HG03064 (cell line): ENCODE measurements at regions not wholly inside any gene's neighbourhood (a gene's known extent, or its start where the extent isn't known, plus 50 kb on each side); places are given as distances from the start of the nearest gene placed in this dataset.

ENCODE experiments used
- ATAC-seq: cut with Tn5 transposase; IDR thresholded peaks from one replicate; pipeline ENCODE4 v1.9.1; 2021; ENCODE audit warnings: low read depth; ENCODE audit not compliant: unreplicated experiment

DNA sequence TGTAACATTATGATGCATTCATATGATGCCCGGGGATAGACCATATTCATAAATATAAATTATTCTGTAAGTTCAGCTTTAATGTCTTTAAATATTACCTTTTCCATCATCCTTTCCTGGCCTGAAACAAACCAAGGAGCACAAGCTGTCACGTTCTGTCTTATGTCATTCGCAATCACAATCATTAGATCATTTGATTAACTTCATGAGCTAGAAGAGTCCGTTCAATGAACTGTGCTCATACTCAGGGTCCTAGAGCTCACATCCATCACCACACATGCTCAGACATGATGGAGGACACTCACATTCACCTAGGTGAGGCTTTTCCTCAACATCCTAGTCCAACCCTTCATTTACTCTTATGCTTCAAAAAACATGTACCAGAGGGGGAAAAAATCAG lies 599.0 kb upstream of the ID2 start:
- no peak for ATAC-seq

DNA sequence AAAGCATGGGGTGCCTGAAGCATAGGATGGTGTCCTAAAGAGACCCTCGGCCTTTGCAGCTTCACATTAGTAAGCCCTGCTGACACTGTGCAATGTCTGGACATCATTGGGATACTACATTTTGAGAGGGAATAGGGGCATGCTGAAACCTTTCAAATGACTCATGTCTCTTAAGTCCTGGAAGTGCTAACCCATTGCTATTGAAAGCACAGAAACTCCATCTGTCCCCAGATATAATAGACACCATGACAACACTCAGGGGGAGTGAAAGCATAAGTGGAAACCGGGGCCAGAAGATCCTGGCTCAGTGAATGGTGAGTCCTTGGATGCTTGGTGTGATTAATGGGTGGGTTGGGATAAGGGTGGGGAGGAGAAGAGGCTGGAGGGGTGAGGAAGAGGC lies 595.5 kb upstream of the ID2 start:
- no peak for ATAC-seq

DNA sequence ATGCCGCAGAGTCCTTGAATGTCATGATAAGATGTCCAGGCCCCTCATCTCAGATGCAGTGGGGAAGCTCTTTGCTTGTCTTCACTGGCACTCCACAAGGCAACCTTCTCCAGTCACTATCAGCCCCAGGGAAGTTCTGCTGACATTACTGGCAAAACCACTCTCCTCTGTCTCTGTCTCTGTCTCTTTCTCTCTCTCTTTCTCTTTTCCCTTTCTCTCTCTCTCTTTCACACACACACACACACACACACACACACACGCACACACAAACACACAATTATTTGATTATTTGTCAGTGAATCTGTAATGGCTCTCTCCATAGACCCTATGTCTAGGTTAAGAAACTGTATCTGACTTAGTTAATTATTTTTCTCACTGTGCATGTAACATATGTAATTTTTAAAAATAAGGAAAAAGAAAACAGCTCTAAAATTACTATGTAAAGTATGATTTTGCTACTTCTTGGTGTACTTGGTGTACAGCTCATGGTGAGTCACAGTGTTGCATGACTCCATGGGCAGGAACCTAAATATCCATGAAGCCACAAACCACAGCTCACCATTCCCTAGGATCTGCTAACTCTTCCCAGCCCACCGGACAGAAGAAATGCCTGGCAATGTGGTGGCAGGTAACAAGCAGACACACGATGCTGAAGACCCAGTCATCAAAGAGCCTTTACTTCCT lies 594.9 kb upstream of the ID2 start:
- no peak for ATAC-seq

DNA sequence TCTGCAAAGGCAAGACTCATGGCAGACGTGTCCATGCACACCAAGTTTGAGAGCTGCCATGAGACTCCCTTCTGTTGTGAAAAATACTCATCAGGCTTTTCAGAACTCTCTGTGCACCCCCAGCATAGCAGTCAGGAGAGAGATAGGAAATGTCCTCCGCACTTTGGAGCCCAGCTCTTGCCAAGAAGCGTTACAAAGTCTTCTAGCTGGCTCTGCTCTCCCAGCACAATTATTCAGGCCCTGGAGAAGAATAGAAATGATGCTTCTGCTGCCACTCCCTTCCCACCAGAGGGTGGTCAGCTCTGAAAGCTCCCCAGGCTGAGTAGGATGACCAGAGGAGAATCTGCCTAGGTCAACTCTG lies 594.4 kb upstream of the ID2 start:
- ATAC-seq = no peak

DNA sequence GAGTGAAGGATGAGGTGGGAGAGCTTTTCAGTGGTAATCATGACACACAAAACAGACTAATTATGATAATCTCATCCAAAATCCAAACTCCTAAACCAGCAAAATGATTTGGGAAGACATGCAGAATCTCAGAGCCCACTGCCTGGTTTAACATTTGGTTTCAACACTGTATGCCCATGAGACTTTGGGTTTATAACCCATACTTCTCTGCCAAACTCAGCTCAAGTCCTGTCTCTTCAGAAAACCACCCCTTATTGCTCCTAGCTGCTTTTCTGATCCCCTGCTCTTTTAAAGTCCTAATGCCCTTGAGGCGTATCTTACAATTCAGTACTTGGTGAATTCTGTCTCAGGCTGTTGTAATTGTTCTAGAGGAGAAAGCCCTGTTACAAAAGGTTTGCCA lies 593.0 kb upstream of the ID2 start:
- ATAC-seq = no peak

DNA sequence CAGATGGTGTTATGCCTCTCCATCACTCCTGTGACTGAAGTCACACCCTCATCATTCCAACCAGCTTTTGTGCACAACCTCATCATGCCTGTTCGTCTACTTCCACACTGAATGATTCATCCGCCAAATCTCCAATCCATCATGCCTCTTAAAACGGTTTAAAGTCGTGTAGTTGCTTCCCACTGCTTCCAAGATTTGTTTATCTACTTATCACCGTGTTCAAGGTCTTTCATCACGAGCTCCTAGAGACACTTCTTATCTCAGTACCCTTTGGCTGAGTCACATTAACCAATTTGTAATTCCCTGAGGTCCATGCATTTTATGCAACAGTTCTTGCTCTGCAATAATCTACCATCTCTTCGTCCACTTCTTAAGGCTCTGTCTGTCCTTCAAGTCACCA lies 592.3 kb upstream of the ID2 start:
- ATAC-seq = no peak

DNA sequence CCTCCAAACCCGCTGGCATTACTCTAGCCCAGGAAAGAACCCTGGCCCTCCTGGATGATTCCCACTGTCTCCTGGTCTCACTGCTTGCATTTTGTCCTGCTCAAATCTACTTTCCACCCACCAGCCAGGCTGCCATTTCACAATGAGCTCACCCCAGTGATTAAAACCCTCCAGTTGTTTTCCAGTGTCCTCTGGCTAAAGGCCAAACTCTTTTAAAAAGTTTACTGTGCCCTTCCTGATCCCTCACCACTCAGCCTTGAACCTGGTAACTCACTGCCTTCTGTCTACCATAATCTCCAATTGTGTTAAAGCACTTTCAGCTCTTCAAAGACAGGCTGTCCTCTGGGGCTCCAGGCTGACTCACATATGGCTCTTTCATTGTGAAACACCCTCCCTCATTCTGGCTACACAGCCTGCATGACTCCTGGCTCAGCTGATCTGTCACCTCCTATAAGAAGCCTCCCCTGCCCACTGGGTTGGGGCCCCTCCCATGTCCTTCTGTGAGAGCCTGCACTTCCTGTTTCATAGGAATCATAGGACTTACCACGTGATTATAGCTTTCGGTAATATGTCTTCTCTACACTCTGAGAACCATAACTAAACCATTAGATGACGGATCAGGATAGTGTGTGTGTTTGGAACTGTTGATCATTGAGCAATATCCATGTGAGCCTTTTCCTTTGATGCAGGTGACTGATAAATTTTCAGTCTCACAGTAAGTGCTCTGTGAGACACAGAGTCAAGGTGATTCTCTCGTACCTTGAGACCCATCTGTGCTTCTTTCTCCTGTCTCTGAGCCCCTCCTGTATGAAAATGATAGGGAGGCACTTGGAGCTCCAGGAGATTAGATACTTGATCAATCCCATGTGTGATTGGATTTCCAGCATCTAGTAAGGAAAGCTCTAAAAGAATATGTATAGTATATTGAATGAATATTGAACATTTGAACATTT lies 590.8 kb upstream of the ID2 start:
- no peak for ATAC-seq

DNA sequence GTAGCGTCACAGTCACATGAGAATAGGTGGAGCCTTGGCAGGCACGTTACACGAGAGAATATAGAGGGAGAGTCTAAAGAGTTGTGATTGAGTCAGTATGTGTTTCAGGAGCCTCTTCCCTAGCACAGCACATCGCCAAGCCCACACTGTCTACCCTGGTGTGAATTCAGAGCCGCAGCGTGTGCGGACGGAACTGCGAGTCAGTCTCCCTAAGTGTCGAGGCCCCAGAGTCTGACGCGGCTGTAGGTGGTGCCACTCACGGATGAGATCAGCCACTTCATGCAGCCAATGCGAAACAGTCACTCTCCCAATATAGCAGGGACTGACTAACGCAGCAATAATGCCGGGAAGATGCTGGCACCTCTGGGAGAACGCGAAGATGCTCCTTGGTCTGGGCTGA lies 587.3 kb upstream of the ID2 start:
- no peak for ATAC-seq

DNA sequence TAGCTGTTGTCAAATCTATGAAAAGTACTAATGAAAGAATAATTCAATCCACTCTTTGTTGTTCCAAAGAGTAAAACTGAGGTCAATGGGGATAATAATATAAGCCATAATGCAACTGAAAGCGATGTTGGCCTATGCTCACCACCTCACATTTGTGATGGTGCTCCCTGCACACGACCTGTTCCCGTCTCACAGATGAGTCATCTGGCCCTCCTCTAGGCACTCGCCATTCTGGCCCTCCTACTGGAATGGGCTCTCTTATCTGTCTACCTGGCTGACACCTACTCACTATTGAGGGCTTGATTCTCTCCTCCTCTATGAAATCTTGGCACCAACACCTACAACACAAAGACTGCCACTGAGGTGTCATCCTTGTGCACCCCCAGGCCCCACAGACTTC lies 585.9 kb upstream of the ID2 start:
- ATAC-seq = no peak

DNA sequence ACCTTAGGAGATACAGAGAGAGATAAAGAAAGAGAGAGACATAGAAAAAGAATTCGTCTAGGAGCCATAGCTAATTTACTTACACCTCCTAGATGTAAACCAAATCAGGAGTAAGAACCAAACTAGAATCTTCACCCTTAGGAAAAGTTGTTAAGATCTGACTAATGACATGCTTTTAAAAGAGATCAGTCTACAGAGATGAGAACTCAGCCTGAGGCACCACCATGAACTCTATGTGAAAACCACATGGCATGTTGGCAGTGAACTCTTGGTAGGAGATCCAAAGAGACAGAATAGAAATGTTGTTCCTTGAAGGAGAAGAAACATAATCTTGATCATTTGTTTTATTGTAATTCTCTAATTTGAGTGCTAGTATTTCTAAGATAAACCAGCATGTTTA lies 585.4 kb upstream of the ID2 start:
- ATAC-seq = no peak

DNA sequence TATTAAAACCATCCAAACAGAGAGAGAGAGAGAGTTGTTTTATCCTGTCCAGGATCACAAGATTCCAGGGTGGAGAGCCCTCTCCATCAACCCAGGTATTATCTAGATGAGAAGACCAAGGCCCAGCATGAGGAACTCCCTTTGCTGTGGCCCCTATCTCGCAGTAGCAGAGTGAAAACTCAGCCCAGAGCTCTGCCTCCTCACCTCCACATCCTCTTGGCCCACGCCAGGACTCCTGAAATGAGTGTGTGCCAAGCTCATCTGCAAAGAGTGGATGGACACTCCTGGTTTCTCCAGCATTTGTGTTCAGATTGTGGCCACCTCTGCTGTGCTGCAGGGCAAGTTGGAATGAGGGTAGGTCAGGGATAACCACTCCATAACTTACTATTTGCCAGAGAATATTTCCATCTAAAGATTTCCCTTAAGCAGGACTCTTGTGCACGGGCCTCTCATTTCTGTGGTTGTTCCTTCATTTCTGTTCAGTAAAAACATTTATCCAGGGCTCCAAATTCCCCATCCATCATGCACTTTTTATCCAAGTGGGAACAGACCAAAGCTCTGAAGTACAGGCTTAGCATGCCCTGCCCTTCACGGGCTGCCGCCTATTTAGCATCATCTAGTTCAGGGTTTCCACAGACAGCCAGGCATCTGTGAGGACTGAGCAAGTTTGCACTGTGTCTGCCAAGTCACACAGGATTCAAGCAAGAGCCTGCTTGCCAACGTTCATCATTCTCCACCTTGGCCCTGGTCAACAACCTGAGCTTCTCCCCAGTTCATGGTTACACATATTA lies 583.2 kb upstream of the ID2 start:
- ATAC-seq = no peak

DNA sequence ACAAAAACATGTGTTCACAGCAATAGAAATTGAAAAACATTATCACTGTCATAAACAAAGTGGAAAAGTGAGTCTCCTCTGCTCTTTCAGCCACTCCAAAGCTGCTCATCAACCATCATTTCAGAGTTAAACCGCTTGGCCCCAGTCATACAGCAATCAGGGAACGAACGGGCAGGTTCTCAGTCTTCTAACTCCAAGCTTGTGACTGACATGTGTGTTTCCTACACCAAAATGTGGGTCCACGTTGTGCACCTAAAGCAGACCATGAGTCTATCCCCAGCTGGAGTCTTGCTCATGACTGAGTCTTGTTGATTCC lies 582.6 kb upstream of the ID2 start:
- no peak for ATAC-seq

DNA sequence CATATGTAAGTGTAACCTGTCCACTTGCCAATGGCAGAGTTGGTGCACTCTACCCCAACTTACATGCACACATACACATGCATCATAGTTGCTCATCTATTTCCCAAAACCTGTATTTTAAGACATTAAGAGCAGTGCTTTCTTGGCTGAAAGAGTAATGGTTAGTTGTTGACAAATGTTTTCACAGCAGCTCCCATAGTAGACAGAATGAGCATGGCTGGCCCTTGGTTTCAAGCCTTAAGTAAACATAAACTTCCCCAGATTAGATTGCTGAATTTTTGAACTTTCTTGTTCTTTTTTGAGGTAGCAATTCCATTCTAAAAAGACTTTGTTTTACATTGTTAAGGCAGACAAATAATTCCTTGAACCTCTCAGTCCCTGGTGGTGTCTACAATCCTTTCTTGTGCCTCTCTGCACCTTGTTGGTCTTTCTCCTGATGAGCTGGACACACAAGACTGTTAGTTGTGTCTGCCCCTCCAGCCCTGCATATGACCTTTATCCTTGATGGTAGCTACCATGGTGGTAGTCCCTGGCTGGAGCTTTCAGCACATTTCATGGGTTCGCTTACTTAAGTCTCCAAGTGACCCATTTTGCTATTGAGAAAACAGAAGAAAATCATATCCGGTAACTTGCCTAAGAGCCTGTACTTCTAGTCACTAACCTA lies 580.1 kb upstream of the ID2 start:
- ATAC-seq = no peak

DNA sequence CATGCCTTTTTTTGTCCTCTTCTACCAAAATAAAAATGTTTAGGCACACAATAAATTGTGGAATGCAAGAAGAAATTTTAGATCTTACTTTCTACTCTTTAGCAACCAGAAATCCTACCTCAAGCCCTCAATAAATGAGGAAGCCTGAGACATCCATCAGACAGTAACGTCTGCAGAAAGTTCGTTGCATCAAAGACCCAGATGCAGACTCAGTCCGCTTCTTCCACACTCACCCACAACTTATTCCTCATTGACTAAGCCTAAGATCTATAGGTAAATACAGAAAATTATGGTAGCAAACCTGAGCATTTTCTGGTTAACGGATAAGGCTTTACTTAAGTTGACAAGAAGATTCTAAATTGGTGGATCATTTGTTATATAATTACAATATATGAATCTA lies 579.4 kb upstream of the ID2 start:
- ATAC-seq = no peak

DNA sequence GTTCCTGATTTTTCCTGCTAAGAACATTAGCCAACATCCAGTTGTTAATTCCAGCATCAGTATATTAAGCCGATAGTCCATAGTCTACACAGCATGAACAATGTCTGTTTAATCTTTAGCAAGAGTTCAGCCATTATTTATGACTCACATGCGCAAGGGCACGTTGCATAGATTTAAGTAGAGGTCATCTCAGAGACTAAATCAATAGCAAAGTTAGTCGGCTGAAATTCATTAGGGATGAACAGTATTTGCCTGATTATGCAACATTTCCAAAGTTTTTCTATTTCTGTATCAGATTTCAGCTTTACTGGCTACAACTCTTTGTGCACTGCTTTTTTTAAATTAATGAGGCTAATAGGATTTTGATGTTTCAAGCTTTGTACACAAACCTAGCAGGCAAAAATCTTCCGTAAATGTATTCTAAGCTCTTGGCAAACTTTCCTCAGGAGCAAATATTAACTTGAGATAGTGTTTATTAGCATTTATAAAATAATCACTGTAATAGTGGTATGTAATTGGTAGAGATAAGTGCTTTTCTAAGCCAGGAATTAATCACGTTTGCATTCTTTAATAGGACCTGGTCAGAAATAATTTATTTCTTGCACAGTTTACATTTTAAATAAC lies 578.7 kb upstream of the ID2 start:
- ATAC-seq = no peak

DNA sequence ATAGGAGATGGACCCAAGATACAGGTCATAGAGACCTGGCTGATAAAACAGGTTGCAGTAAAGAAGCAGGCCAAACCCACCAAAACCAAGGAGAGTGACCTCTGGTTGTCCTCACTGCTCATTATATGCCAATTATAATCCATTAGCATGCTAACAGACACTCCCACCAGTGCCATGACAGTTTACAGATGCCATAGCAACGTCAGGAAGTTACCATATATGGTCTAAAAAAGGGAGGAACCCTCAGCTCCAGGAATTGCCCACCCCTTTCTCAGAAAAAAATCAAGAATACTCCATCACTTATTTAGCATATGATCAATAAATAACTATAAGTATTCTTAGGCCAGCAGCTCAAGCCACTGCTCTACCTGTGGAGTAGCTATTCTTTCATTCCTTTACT lies 574.7 kb upstream of the ID2 start:
- ATAC-seq = no peak

DNA sequence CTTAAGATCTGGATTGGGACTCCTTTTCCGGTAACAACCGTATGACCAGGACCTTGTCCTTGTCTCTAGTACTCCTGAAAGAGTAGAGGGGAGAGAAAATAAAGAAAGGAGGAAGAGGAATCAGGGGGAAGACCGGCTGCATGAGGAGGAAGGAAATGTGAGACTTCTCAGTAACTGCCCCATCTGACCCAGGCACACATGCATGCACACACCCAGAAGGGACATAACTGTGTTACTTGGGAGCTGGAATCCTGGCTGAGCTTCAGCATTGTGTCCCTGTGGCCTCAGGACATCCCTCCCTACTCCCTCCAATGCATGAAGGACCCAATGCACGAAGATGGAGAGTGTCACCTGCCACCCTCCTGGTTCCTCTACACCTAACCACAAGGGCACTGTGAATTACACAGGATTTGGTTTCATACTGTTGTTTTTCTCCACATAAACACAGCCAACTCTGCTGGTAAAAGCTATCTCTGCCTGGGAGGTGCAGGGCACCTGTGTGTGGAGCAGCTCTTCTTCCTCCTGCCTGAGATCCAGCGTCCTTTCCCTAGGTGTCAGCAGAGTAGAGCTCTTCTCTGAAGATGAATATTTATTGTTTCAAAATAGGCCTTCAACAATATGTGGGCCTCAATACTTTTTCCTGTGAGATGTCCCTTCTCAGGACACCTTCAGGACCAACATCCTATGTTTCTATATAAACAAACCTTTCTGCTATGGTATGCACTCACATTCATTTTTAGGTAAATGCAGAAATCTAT lies 574.1 kb upstream of the ID2 start:
- no peak for ATAC-seq

DNA sequence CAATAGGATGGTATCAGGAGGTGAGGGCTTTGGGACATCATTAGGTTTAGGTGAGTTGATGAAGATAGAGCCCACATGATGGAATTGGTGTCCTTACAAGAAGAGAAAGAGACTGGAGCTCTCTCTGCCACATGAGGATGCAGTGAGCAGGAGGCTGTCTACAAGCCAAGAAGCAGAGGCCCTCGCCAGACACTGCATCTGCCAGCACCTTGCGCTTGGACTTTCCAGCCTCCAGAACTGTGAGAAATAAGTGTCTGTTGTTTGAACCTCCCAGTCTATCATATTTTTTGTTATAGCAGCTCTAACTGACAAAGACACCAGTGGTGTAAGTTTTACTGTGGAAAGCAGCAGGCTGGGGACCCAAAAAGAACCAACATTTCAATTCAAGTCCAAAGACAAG lies 571.1 kb upstream of the ID2 start:
- ATAC-seq = no peak

DNA sequence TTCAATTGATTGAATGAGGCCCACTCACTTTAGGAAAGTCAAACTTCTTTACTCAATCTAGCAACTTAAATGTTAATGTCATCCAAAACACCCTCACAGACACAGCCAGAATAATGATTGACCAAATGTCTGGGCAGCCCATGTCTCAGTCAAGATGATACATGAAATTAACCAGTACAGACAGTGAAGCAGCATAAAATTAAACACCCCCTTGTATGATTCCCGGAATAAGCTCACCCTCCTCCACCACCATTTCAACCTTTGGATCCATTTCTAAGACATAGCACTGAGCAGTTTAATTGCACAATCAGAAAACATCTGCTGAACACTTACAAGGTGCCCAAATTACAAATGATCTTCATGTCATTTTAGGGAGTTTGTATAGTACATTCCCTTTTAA lies 570.7 kb upstream of the ID2 start:
- no peak for ATAC-seq

DNA sequence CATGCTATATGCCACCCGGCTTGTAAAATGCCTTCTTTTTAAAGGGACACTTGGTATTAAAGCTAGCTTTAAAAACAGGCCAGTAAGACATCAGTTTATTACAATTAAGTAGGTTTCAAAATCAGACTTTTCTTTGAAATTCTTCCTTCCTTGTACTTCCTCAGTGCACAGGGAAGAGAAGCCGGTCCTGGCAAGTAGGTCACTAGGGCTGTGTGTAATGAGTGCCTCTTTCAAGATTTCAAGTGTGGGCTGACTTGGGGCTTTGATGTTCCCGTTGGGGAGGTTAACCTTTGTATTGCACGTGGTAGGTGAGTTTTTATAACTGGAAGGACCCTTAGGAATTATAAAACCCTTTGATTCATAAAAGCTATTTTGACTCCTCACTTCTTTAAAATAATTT lies 566.4 kb upstream of the ID2 start:
- ATAC-seq = no peak
